PFSK-1 (cell line): ENCODE measurements at regions not wholly inside any gene's neighbourhood (a gene's known extent, or its start where the extent isn't known, plus 50 kb on each side); places are given as distances from the start of the nearest gene placed in this dataset.

Source experiments
- POLR2AphosphoS5 ChIP-seq: IDR thresholded peaks from 2 replicates; pipeline ENCODE4 v1.6.1; 2012; ENCODE audit warnings: low read depth, mild to moderate bottlenecking, control low read depth, low read length, moderate library complexity
- REST ChIP-seq, 2 experiments: IDR thresholded peaks; 2 replicates each; pipeline versions ENCODE4 v1.6.1 to v1.8.0; 2011 to 2012; ENCODE audit warnings: low read depth in 2 of 2, low read length in 2 of 2, control low read depth in 1 of 2, inconsistent platforms in 1 of 2, mild to moderate bottlenecking in 1 of 2, moderate library complexity in 1 of 2; ENCODE audit not compliant: insufficient read depth in 1 of 2

DNA sequence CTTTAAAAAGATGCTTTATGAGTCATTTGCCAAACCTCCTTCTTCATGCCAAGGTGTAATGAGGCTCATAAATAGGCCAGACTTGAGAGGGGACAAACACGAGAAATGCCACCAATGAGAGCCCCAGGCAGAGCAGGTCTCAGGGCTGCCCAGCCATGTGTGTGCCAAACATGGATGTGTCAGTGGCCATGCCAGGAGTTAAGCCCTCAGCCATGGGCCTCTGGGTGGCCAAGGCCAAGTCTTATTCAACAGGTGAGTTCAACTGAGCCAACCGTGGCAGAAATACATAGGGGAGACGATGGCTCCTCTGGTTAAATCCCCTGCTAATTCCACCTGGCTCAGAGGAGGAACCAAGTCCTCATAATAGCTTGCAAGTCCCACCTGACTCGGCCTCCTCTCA lies 358.8 kb downstream of the PREX1 start:
- TF ChIP-seq REST (IDR thresholded peaks at IDR 0.05; ENCODE audit: insufficient read depth in 1 of 2, low read depth in 2 of 2, low read length in 2 of 2) (no peak), POLR2AphosphoS5 (no peak)
